Tibial nerve (tissue), 4 donors: ENCODE measurements at regions not wholly inside any gene's neighbourhood (a gene's known extent, or its start where the extent isn't known, plus 50 kb on each side); places are given as distances from the start of the nearest gene placed in this dataset.

Source experiments
- DNase-seq, 2 donors: peaks; one replicate each; pipeline ENCODE4 v3.0.0-alpha.2; 2019; ENCODE audit warnings: low spot score in 2 of 2
- H3K27ac ChIP-seq, 4 donors: fragments of 200-600 bp; sonication (generic) in 3 of 4; one replicate each; pipeline ENCODE4 v1.5.1; 2017 to 2019; ENCODE audit warnings: mild to moderate bottlenecking in 1 of 4
- H3K27me3 ChIP-seq, 2 donors: fragments of 200-600 bp; sonication (generic) in 1 of 2; one replicate each; pipeline versions ENCODE4 v1.5.1 to v1.6.0; 2017 to 2019
- H3K36me3 ChIP-seq, 3 donors: fragments of 200-600 bp; sonication (generic); one replicate each; pipeline ENCODE4 v1.5.1; 2018 to 2019
- H3K4me1 ChIP-seq, 4 donors: fragments of 200-600 bp; sonication (generic) in 3 of 4; one replicate each; pipeline ENCODE4 v1.5.1; 2017 to 2019
- H3K4me3 ChIP-seq, 4 donors: fragments of 200-600 bp; sonication (generic) in 3 of 4; one replicate each; pipeline ENCODE4 v1.5.1; 2017 to 2019; ENCODE audit warnings: mild to moderate bottlenecking in 1 of 4, moderate library complexity in 1 of 4
- H3K9me3 ChIP-seq, 4 donors: fragments of 200-600 bp; sonication (generic) in 3 of 4; one replicate each; pipeline ENCODE4 v1.5.1; 2017 to 2019
- EP300 ChIP-seq, 2 donors: sonication (generic); formaldehyde crosslinking; IDR thresholded peaks; one replicate each; pipeline ENCODE4 v1.6.1; 2017; ENCODE audit warnings: antibody characterized with exemption in 2 of 2, mild to moderate bottlenecking in 1 of 2
- POLR2A ChIP-seq, 2 donors: fragments of 450-650 bp; IDR thresholded peaks; one replicate each; pipeline ENCODE4 v1.6.1; 2017; ENCODE audit warnings: antibody characterized with exemption in 2 of 2, mild to moderate bottlenecking in 2 of 2, moderate library complexity in 2 of 2
- WGBS, 2 donors: methylation state at CpG; one replicate each; pipeline ENCODE4 v1.1.5; 2018; 5-methylcytosine and 5-hydroxymethylcytosine counted together
- TF ChIP-seq, protein P1 (sequence below), 5 experiments: fragments of 200-600 bp in 3 of 5; fragments of 450-650 bp in 2 of 5; sonication (generic) in 3 of 5; IDR thresholded peaks; one replicate each; pipeline ENCODE4 v1.5.1; 2016 to 2019; ENCODE audit warnings: antibody characterized with exemption in 5 of 5, mild to moderate bottlenecking in 3 of 5, moderate library complexity in 2 of 5

- Histone ChIP-seq H3K27ac (peak overlapping the region in 2 of 4 donors; percentile 80 to 87), H3K4me1 (peaks cover 0 to 21% (median 5%) of the 10 kb centered on the region in 4 donors), H3K9me3 (no peaks in the 10 kb centered on the region), H3K27me3 (no peaks in the 10 kb centered on the region), H3K4me3 (no peak overlapping the region), H3K36me3 (no peaks in the 10 kb centered on the region)
- 86 to 88% methylated on average over 2 of the region's 2 CpGs for WGBS, 2 donors
- no peak for TF ChIP-seq POLR2A (IDR thresholded peaks at IDR 0.05)
- TF ChIP-seq, protein P1, sequence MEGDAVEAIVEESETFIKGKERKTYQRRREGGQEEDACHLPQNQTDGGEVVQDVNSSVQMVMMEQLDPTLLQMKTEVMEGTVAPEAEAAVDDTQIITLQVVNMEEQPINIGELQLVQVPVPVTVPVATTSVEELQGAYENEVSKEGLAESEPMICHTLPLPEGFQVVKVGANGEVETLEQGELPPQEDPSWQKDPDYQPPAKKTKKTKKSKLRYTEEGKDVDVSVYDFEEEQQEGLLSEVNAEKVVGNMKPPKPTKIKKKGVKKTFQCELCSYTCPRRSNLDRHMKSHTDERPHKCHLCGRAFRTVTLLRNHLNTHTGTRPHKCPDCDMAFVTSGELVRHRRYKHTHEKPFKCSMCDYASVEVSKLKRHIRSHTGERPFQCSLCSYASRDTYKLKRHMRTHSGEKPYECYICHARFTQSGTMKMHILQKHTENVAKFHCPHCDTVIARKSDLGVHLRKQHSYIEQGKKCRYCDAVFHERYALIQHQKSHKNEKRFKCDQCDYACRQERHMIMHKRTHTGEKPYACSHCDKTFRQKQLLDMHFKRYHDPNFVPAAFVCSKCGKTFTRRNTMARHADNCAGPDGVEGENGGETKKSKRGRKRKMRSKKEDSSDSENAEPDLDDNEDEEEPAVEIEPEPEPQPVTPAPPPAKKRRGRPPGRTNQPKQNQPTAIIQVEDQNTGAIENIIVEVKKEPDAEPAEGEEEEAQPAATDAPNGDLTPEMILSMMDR (IDR thresholded peaks at IDR 0.05) = no peak
- TF ChIP-seq EP300 (IDR thresholded peaks at IDR 0.05) = no peak
- no peak for DNase-seq
These were observed 532.7 kb downstream of the BCKDHB start for GRCh38 chr6:80639181-80639629.

DNA sequence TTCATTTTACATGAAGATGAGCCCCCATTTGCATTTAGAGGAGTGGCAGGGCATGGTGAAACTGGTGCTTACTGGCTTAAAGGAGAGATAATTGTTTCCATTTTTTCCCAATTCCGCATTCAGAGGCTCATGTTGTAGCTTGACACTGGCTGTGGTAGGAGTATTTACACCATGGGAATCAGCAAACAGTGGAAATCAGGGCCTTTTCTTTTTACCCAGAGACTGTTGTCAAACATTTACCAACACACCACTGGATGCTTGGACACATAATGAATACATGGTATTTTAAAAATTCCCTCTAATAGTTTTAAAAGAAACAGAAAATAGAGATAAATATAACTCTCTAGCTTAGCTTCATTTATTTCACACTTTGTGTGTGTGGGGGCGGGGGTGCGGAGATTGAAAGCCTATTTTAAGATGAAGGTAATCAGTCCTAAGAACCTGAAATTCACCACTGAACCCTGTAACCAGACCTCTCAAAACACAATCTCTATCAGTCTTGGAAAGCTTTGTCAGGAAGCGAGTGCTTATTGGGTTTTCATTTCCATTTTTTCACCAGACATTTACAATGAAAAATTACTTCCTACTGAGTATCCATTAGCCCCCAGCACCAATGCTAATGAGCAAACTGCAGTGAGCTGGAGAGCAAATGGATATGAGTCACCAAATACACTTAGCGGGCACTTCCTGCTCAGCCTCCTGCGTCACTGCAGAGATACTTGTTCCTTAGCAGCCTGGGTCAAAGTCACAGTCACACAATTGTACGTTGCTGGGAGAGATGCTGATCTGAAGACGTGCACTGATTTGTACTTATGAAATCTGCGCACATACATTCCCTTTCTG is 532.0 kb downstream of the BCKDHB start:
- 42 to 43% methylated on average over 9 of the region's 9 CpGs for WGBS, 2 donors
- Histone ChIP-seq H3K4me1 (peaks cover 0 to 21% (median 5%) of the 10 kb centered on the region in 4 donors), H3K27ac (peak overlapping the region in 2 of 4 donors; percentile 80 to 87), H3K4me3 (no peak overlapping the region), H3K9me3 (no peaks in the 10 kb centered on the region), H3K36me3 (no peaks in the 10 kb centered on the region), H3K27me3 (no peaks in the 10 kb centered on the region)
- TF ChIP-seq EP300 (IDR thresholded peaks at IDR 0.05) (peak in 1 of 2 donors; percentile 67), POLR2A (IDR thresholded peaks at IDR 0.05) (no peak)
- TF ChIP-seq, protein P1 (IDR thresholded peaks at IDR 0.05) = no peak
- peak in 1 of 2 donors; percentile 26 for DNase-seq

DNA sequence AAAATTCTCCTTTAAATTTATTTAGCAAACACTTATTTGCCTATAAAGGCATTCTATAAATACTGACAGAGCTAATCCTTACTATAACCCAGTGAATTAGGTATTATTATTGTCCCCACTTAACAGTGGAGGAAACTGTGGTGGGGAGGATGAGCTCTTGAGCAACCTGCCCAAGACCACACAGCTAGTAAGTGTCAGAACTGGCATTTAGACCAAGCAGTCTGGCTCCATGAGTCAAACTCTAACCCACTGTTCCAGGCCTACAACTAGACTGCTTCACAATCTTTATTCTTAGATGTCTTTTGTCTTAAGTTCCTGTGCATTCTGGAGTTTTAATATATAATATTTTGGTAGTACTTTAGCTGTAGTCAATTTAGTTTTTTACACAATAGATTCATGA is 530.8 kb downstream of the BCKDHB start:
- H3K4me3 ChIP-seq = no peak overlapping the region
- DNase-seq = no peak

DNA sequence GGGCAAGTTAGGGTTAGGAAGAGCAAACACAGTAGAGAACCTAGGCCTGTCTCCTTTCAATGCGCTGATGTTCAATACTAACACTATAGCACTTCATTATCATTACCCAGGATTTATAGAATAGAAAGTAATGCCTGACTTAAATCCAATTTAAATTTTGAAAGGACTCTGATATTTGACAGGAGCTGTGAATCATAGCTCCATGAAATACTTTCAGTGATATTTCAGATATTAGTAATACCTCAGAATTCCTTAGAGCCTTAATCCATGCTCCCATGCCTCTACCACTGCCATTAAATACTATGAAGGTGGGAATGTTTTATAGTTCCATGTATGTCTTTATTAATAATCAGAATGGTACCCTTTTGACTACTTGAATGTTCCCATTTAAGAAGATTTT is 530.2 kb downstream of the BCKDHB start:
- Histone ChIP-seq H3K4me3 (no peak overlapping the region), H3K36me3 (no peaks in the 10 kb centered on the region), H3K27ac (no peak overlapping the region), H3K4me1 (peaks cover 0 to 21% (median 5%) of the 10 kb centered on the region in 4 donors), H3K27me3 (no peaks in the 10 kb centered on the region), H3K9me3 (peaks cover 0 to 5% (median 0%) of the 10 kb centered on the region in 4 donors)
- TF ChIP-seq, protein P1 (IDR thresholded peaks at IDR 0.05) = no peak
- no peak for TF ChIP-seq POLR2A (IDR thresholded peaks at IDR 0.05)
- TF ChIP-seq EP300 (IDR thresholded peaks at IDR 0.05) = no peak
- 100% methylated on average over 1 of the region's 1 CpG for WGBS, 2 donors
- no peak for DNase-seq

More for the DNA sequence above, 530.8 kb downstream of the BCKDHB start:
- no peaks in the 10 kb centered on the region for H3K36me3 ChIP-seq
- TF ChIP-seq EP300 (IDR thresholded peaks at IDR 0.05) (no peak), POLR2A (IDR thresholded peaks at IDR 0.05) (no peak)
- TF ChIP-seq, protein P1 (IDR thresholded peaks at IDR 0.05) = no peak
- no peaks in the 10 kb centered on the region for H3K9me3 ChIP-seq
- no peak overlapping the region for H3K27ac ChIP-seq
- H3K4me1 ChIP-seq = peaks cover 0 to 21% (median 5%) of the 10 kb centered on the region in 4 donors
- no peaks in the 10 kb centered on the region for H3K27me3 ChIP-seq

DNA sequence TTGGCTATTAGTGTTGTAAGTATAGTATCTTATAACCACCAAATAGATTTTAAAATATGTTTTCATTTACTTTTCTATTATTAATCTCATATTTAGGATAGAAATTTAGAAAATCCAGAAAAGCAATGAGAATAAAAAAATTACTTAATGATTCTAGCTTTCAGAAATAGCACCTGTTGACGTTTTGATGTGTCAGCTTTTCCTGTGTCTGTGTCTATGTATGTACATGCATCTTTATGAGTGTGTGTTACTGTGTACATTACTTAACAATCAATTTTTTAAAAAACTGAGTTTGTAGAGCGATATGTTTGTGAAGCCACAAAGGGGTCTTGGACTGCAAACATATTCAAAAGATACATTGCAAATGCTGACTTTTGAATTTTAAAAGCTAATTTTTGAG is 526.9 kb downstream of the BCKDHB start:
- TF ChIP-seq, protein P1 (IDR thresholded peaks at IDR 0.05) = no peak
- TF ChIP-seq POLR2A (IDR thresholded peaks at IDR 0.05) (no peak), EP300 (IDR thresholded peaks at IDR 0.05) (no peak)
- Histone ChIP-seq H3K4me1 (peaks cover 0 to under 1% (median 0%) of the 10 kb centered on the region in 4 donors), H3K27ac (no peak overlapping the region), H3K36me3 (no peaks in the 10 kb centered on the region), H3K27me3 (no peaks in the 10 kb centered on the region), H3K9me3 (peaks cover 0 to 25% (median 0%) of the 10 kb centered on the region in 4 donors), H3K4me3 (no peak overlapping the region)
- WGBS, 2 donors = 62 to 64% methylated on average over 2 of the region's 2 CpGs
- no peak for DNase-seq
